ENCODE measurements at regions not wholly inside any gene's neighbourhood (a gene's known extent, or its start where the extent isn't known, plus 50 kb on each side); places are given as distances from the start of the nearest gene placed in this dataset.

DNA sequence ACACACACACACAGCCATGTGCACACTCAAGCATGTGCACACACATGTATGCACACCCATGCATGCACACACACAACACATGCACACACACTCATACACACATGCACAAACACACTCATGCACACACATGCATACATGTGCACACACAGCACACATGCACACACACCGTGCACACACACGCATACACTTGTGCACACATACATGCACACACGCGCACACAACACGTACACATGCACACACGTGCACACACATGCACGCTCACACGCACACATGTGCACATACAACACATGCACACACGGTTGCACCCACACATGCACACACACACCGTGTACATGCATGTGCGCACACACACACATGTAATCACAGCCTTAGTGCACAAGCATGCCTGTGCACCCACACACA is 230.4 kb upstream of the GSE1 start:
- in situ Hi-C loops (cut with MboI; ENCODE audit: low pct_unique_long_range_greater_than_20kb, low sequenced_read_pairs, unreplicated experiment) = no loop called here

GRCh38 chr16:85383836-85384832 is 229.0 kb upstream of the GSE1 start:
- DNase-seq (ENCODE audit: low spot score) = no peak
- TF ChIP-seq, protein P1, sequence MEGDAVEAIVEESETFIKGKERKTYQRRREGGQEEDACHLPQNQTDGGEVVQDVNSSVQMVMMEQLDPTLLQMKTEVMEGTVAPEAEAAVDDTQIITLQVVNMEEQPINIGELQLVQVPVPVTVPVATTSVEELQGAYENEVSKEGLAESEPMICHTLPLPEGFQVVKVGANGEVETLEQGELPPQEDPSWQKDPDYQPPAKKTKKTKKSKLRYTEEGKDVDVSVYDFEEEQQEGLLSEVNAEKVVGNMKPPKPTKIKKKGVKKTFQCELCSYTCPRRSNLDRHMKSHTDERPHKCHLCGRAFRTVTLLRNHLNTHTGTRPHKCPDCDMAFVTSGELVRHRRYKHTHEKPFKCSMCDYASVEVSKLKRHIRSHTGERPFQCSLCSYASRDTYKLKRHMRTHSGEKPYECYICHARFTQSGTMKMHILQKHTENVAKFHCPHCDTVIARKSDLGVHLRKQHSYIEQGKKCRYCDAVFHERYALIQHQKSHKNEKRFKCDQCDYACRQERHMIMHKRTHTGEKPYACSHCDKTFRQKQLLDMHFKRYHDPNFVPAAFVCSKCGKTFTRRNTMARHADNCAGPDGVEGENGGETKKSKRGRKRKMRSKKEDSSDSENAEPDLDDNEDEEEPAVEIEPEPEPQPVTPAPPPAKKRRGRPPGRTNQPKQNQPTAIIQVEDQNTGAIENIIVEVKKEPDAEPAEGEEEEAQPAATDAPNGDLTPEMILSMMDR (IDR thresholded peaks at IDR 0.05; ENCODE audit: extremely low read depth, insufficient read depth, missing control alignments) = no peak
- in situ Hi-C loops (cut with MboI; ENCODE audit: low pct_unique_long_range_greater_than_20kb, low sequenced_read_pairs, unreplicated experiment) = no loop called here

More for the DNA sequence above, 230.4 kb upstream of the GSE1 start:
- TF ChIP-seq, protein P1 (IDR thresholded peaks at IDR 0.05; ENCODE audit: extremely low read depth, insufficient read depth, missing control alignments) = no peak
- no peak for DNase-seq (ENCODE audit: low spot score)

DNA sequence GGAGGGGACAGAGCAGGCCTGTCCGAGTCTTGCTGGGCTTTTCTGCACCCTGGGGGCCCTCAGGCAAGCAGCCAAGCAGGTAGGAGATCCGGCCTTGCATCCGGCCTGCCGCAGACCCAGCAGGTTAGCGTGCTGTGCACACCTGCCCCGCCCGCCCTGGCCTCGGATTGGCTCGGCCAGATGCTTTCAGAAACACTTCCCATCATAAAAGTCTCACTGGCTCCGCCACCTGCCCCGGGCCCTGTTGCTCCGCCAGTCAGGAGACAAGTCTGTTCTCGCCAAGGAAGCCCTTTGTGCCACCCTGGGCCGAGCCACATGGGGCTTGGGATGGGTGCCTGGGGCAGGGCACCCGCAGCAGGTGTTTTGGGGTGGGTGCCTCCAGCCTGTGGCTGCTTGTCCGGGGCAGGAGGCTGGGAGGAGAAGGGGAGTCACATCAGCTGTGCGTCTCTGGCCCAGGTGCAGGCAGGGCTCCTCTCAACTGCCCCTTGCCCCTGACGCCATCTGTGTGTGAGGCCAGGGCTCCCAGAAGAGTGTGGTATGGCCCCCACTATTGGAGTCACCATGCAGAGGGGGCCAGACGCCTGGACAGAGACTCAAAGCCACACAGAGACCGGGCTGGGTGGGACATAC is 228.2 kb upstream of the GSE1 start:
- no peak for DNase-seq (ENCODE audit: low spot score)
- in situ Hi-C loops (cut with MboI; ENCODE audit: low pct_unique_long_range_greater_than_20kb, low sequenced_read_pairs, unreplicated experiment) = no loop called here
- TF ChIP-seq, protein P1 (IDR thresholded peaks at IDR 0.05; ENCODE audit: extremely low read depth, insufficient read depth, missing control alignments) = no peak

DNA sequence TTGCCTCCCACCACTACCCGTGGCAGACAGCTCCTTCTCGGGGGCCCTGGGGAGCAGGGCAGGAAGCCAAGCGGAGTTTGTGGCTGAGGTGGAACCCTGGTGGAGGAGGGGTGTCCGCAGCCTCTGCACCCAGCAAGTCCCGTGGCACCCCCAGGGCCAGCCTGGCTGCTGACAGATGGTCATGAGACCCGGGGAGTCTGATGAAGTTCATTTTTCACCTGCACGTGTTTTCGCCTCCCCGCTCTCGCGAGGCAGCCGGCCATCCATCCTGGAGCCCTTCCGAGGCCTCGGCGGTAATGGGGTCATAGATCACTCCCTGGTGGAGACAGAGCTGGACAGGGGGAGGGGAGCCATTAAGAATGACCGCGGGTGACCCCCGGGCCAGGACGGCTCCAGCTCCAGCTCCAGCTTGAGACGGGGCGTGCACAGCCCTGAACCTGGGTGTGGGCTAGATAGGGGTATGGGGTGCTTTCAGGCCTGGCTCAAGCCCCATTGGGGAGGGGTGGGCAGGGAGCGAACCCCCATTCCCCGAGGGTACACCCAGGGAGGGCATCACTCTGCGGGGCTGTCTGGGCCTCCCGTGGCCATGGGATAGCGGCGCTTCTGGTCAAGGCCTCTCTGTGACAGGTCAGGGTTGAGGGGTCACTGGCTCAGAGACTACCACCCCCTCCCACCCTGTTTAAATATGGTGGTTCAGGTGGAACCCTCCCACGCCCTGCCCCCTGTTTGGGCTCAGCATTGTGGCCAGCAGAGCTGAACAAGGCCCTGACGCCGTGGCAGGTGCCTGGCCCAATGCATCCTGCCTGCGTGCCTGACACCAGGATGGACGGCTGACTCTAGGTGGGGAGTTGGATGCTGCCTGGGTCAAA is 227.4 kb upstream of the GSE1 start:
- TF ChIP-seq, protein P1 (IDR thresholded peaks at IDR 0.05; ENCODE audit: extremely low read depth, insufficient read depth, missing control alignments) = no peak
- no peak for DNase-seq (ENCODE audit: low spot score)
- in situ Hi-C loops (cut with MboI; ENCODE audit: low pct_unique_long_range_greater_than_20kb, low sequenced_read_pairs, unreplicated experiment) = no loop called here

DNA sequence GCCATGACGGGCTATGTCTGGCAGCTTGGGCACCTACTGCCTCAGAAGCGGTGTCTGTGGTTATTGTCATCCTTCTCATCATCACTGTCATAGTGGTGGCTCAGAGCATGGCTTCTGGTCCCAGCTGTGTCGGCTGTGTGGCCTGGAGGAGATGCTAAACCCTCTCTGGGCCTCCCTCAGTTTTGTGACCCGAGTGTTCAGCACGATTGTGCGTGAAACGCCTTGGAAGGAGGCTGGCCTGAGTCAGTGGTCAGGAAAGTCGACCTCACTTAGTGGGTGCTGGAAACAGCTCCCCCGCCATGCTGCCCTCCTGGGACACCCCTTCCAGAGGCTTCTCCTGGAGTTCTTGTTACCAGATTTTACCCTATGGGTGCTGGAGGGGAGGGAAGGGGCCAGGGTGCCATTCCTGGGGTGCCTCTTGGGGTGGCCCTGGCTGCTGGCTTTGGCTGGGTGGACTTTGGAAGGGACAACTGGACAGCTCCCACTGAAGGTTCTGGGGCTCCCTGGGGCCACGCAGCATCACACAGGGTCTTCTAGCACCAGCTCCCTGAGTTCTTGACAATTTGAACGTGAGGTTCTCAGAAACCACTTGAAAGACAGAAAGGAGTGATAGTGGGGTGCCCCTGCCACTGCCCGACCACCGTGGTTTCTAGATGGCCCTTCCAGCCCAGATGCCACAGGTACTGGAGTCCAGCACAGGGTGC is 226.5 kb upstream of the GSE1 start:
- TF ChIP-seq, protein P1 (IDR thresholded peaks at IDR 0.05; ENCODE audit: extremely low read depth, insufficient read depth, missing control alignments) = no peak
- no peak for DNase-seq (ENCODE audit: low spot score)
- in situ Hi-C loops (cut with MboI; ENCODE audit: low pct_unique_long_range_greater_than_20kb, low sequenced_read_pairs, unreplicated experiment) = no loop called here

DNA sequence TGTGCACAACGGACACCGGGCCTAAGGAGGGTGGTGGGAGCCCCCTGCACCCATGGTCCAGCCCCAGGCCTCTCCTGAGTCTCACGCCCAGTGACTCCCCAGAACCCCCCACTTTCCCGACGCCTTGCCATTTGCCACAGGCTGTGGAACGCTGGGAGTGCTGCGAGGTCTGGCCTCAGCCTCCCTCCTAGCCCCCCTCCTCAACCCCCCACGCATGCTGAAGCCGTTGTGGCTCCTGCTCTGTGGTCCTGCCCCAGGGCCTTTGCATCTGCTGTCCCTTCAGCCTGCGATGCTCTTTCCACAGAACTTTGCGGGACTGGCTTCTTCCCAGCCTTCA is 226.0 kb upstream of the GSE1 start:
- in situ Hi-C loops (cut with MboI; ENCODE audit: low pct_unique_long_range_greater_than_20kb, low sequenced_read_pairs, unreplicated experiment) = no loop called here
- no peak for DNase-seq (ENCODE audit: low spot score)
- TF ChIP-seq, protein P1 (IDR thresholded peaks at IDR 0.05; ENCODE audit: extremely low read depth, insufficient read depth, missing control alignments) = no peak
